CD8-positive, alpha-beta memory T cell (primary cell): ENCODE measurements at regions not wholly inside any gene's neighbourhood (a gene's known extent, or its start where the extent isn't known, plus 50 kb on each side); places are given as distances from the start of the nearest gene placed in this dataset.

Experiments used
- CTCF ChIA-PET: fragments of 350-600 bp; sonication (Branson Sonifier 250); formaldehyde crosslinking; loops from one replicate; lab custom pipeline; 2021; ENCODE audit warnings: antibody characterized with exemption; lab: Charles Lee
- POLR2A ChIA-PET: fragments of 350-600 bp; sonication (Branson Sonifier 250); formaldehyde crosslinking; loops from one replicate; lab custom pipeline; 2021; ENCODE audit warnings: antibody characterized with exemption; lab: Charles Lee
- DNase-seq, 5 donors: peaks; one replicate each; pipeline versions ENCODE4 v3.0.0 to v3.0.0-alpha.2; 2020 to 2022; ENCODE audit warnings: mixed read lengths in 1 of 5
- H3K27ac ChIP-seq: one replicate; pipeline ENCODE4 v1.7.0; 2013; ENCODE audit warnings: low read depth, mild to moderate bottlenecking, low read length, moderate library complexity
- H3K27me3 ChIP-seq: 2 replicates; pipeline ENCODE4 v1.7.0; 2013; ENCODE audit warnings: low read length, mild to moderate bottlenecking; ENCODE audit not compliant: insufficient read depth, poor library complexity, severe bottlenecking
- H3K36me3 ChIP-seq: 2 replicates; pipeline ENCODE4 v1.7.0; 2013; ENCODE audit warnings: mild to moderate bottlenecking, low read length, moderate library complexity; ENCODE audit not compliant: insufficient read depth
- H3K4me1 ChIP-seq: 2 replicates; pipeline ENCODE4 v1.7.0; 2013; ENCODE audit warnings: mild to moderate bottlenecking, low read length, moderate library complexity; ENCODE audit not compliant: insufficient read depth
- H3K4me3 ChIP-seq: 2 replicates; pipeline ENCODE4 v1.7.0; 2013; ENCODE audit warnings: mild to moderate bottlenecking, low read length
- H3K9me3 ChIP-seq: 2 replicates; pipeline ENCODE4 v1.7.0; 2013; ENCODE audit warnings: mild to moderate bottlenecking, low read length
- H3K27ac Mint-ChIP-seq, 8 donors: one replicate each; pipeline ENCODE4 v1.8.0; 2020 to 2021; ENCODE audit warnings: mixed read lengths in 8 of 8, mild to moderate bottlenecking in 6 of 8, inconsistent platforms in 3 of 8, moderate library complexity in 3 of 8
- H3K27me3 Mint-ChIP-seq, 2 donors: one replicate each; pipeline ENCODE4 v1.8.0; 2020 to 2021; ENCODE audit warnings: mixed read lengths in 2 of 2, mild to moderate bottlenecking in 1 of 2, moderate library complexity in 1 of 2
- H3K36me3 Mint-ChIP-seq, 3 donors: one replicate each; pipeline ENCODE4 v1.8.0; 2020 to 2021; ENCODE audit warnings: mixed read lengths in 3 of 3, inconsistent platforms in 1 of 3, mild to moderate bottlenecking in 1 of 3
- H3K4me1 Mint-ChIP-seq, 3 donors: one replicate each; pipeline ENCODE4 v1.8.0; 2020 to 2021; ENCODE audit warnings: mixed read lengths in 3 of 3, inconsistent platforms in 1 of 3, mild to moderate bottlenecking in 1 of 3
- H3K4me3 Mint-ChIP-seq, 7 donors: one replicate each; pipeline ENCODE4 v1.8.0; 2020 to 2021; ENCODE audit warnings: mixed read lengths in 7 of 7, mild to moderate bottlenecking in 6 of 7, moderate library complexity in 4 of 7, inconsistent platforms in 2 of 7
- H3K9me3 Mint-ChIP-seq, 5 donors: one replicate each; pipeline ENCODE4 v1.8.0; 2020 to 2022; ENCODE audit warnings: mixed read lengths in 5 of 5, mild to moderate bottlenecking in 3 of 5, moderate library complexity in 2 of 5, inconsistent platforms in 1 of 5

GRCh38 chr5:18323891-18324290, 689.6 kb downstream of the TAF11L14 start:
- H3K4me1 Mint-ChIP-seq, result no peaks in the 10 kb centered on the region
- H3K4me3 ChIP-seq, result no peak overlapping the region
- peaks cover 0 to 7% (median 3%) of the 10 kb centered on the region in 5 donors for H3K9me3 Mint-ChIP-seq
- H3K27me3 ChIP-seq, result no peaks in the 10 kb centered on the region
- ChIA-PET CTCF (no interaction called here), POLR2A (no interaction called here)
- no peaks in the 10 kb centered on the region for H3K9me3 ChIP-seq
- no peak for DNase-seq
- H3K27me3 Mint-ChIP-seq, result no peaks in the 10 kb centered on the region
- H3K36me3 ChIP-seq, result no peaks in the 10 kb centered on the region
- no peak overlapping the region for H3K27ac ChIP-seq
- H3K36me3 Mint-ChIP-seq, result no peaks in the 10 kb centered on the region
- no peak overlapping the region for H3K4me3 Mint-ChIP-seq
- H3K4me1 ChIP-seq, result no peaks in the 10 kb centered on the region
- H3K27ac Mint-ChIP-seq, result no peak overlapping the region

GRCh38 chr5:18325431-18325830, 691.2 kb downstream of the TAF11L14 start:
- ChIA-PET CTCF (no interaction called here), POLR2A (no interaction called here)
- H3K27me3 ChIP-seq, result no peaks in the 10 kb centered on the region
- H3K27ac Mint-ChIP-seq, result no peak overlapping the region
- H3K27me3 Mint-ChIP-seq, result no peaks in the 10 kb centered on the region
- H3K4me3 Mint-ChIP-seq, result no peak overlapping the region
- no peaks in the 10 kb centered on the region for H3K36me3 Mint-ChIP-seq
- no peaks in the 10 kb centered on the region for H3K4me1 Mint-ChIP-seq
- H3K36me3 ChIP-seq, result no peaks in the 10 kb centered on the region
- H3K27ac ChIP-seq, result no peak overlapping the region
- peaks cover 0 to 10% (median 3%) of the 10 kb centered on the region in 5 donors for H3K9me3 Mint-ChIP-seq
- no peaks in the 10 kb centered on the region for H3K4me1 ChIP-seq
- no peaks in the 10 kb centered on the region for H3K9me3 ChIP-seq
- DNase-seq, result no peak
- H3K4me3 ChIP-seq, result no peak overlapping the region

- Mint-ChIP-seq H3K4me3 (no peak overlapping the region), H3K4me1 (no peaks in the 10 kb centered on the region), H3K27ac (no peak overlapping the region), H3K27me3 (no peaks in the 10 kb centered on the region), H3K36me3 (peaks cover 0 to 1% (median 0%) of the 10 kb centered on the region in 3 donors), H3K9me3 (peaks cover 0 to 11% (median 3%) of the 10 kb centered on the region in 5 donors)
- ChIA-PET CTCF (no interaction called here), POLR2A (no interaction called here)
- H3K27me3 ChIP-seq, result no peaks in the 10 kb centered on the region
- DNase-seq, result no peak
- no peaks in the 10 kb centered on the region for H3K9me3 ChIP-seq
- no peak overlapping the region for H3K4me3 ChIP-seq
- no peak overlapping the region for H3K27ac ChIP-seq
- no peaks in the 10 kb centered on the region for H3K36me3 ChIP-seq
- H3K4me1 ChIP-seq, result no peaks in the 10 kb centered on the region
Measured at GRCh38 chr5:18329328-18329727, 695.1 kb downstream of the TAF11L14 start.

- H3K9me3 Mint-ChIP-seq, result peaks cover 0 to 9% (median 0%) of the 10 kb centered on the region in 5 donors
- no peak for DNase-seq
- Histone ChIP-seq H3K27me3 (no peaks in the 10 kb centered on the region), H3K4me3 (no peak overlapping the region), H3K4me1 (no peaks in the 10 kb centered on the region), H3K36me3 (no peaks in the 10 kb centered on the region), H3K27ac (no peak overlapping the region), H3K9me3 (no peaks in the 10 kb centered on the region)
- H3K36me3 Mint-ChIP-seq, result peaks cover 0 to 1% (median 0%) of the 10 kb centered on the region in 3 donors
- H3K4me3 Mint-ChIP-seq, result no peak overlapping the region
- no peaks in the 10 kb centered on the region for H3K27me3 Mint-ChIP-seq
- ChIA-PET CTCF (no interaction called here), POLR2A (no interaction called here)
- H3K4me1 Mint-ChIP-seq, result no peaks in the 10 kb centered on the region
- no peak overlapping the region for H3K27ac Mint-ChIP-seq
Measured at GRCh38 chr5:18333841-18334240, 699.6 kb downstream of the TAF11L14 start.

- DNase-seq, result no peak
- Mint-ChIP-seq H3K9me3 (peaks cover 0 to 9% (median 0%) of the 10 kb centered on the region in 5 donors), H3K36me3 (peaks cover 0 to 1% (median 0%) of the 10 kb centered on the region in 3 donors), H3K4me1 (no peaks in the 10 kb centered on the region), H3K4me3 (no peak overlapping the region), H3K27ac (no peak overlapping the region), H3K27me3 (peaks cover 0 to under 1% of the 10 kb centered on the region in 2 donors)
- H3K36me3 ChIP-seq, result no peaks in the 10 kb centered on the region
- H3K9me3 ChIP-seq, result no peaks in the 10 kb centered on the region
- no peak overlapping the region for H3K4me3 ChIP-seq
- H3K27ac ChIP-seq, result no peak overlapping the region
- POLR2A ChIA-PET, result no interaction called here
- H3K27me3 ChIP-seq, result no peaks in the 10 kb centered on the region
- no peaks in the 10 kb centered on the region for H3K4me1 ChIP-seq
- CTCF ChIA-PET, result no interaction called here
Measured at GRCh38 chr5:18334949-18335348, 700.7 kb downstream of the TAF11L14 start.

GRCh38 chr5:18354828-18355227, 720.6 kb downstream of the TAF11L14 start:
- no peaks in the 10 kb centered on the region for H3K36me3 Mint-ChIP-seq
- H3K27ac ChIP-seq, result no peak overlapping the region

GRCh38 chr5:18357486-18357885, 723.2 kb downstream of the TAF11L14 start:
- no peaks in the 10 kb centered on the region for H3K27me3 ChIP-seq
- no peak overlapping the region for H3K4me3 ChIP-seq
- Mint-ChIP-seq H3K4me1 (no peaks in the 10 kb centered on the region), H3K4me3 (no peak overlapping the region), H3K36me3 (peaks cover 0 to 2% (median 0%) of the 10 kb centered on the region in 3 donors), H3K27me3 (peaks cover 0 to 1% of the 10 kb centered on the region in 2 donors), H3K9me3 (peaks cover 0 to 3% (median 3%) of the 10 kb centered on the region in 5 donors), H3K27ac (no peak overlapping the region)
- no peaks in the 10 kb centered on the region for H3K36me3 ChIP-seq
- DNase-seq, result no peak
- H3K27ac ChIP-seq, result no peak overlapping the region
- H3K4me1 ChIP-seq, result no peaks in the 10 kb centered on the region
- CTCF ChIA-PET, result no interaction called here
- POLR2A ChIA-PET, result no interaction called here
- H3K9me3 ChIP-seq, result no peaks in the 10 kb centered on the region

More at GRCh38 chr5:18354828-18355227, 720.6 kb downstream of the TAF11L14 start:
- ChIA-PET POLR2A (no interaction called here), CTCF (no interaction called here)
- no peaks in the 10 kb centered on the region for H3K36me3 ChIP-seq
- no peaks in the 10 kb centered on the region for H3K9me3 ChIP-seq
- no peaks in the 10 kb centered on the region for H3K27me3 ChIP-seq
- peaks cover 0 to 1% of the 10 kb centered on the region in 2 donors for H3K27me3 Mint-ChIP-seq
- no peak overlapping the region for H3K4me3 ChIP-seq
- no peaks in the 10 kb centered on the region for H3K4me1 Mint-ChIP-seq
- no peaks in the 10 kb centered on the region for H3K4me1 ChIP-seq
- no peak for DNase-seq
- peaks cover 0 to 3% (median under 1%) of the 10 kb centered on the region in 5 donors for H3K9me3 Mint-ChIP-seq
- H3K4me3 Mint-ChIP-seq, result no peak overlapping the region
- H3K27ac Mint-ChIP-seq, result no peak overlapping the region

GRCh38 chr5:18366234-18366633, 732.0 kb downstream of the TAF11L14 start:
- Histone ChIP-seq H3K27me3 (no peaks in the 10 kb centered on the region), H3K36me3 (no peaks in the 10 kb centered on the region), H3K27ac (no peak overlapping the region), H3K4me1 (no peaks in the 10 kb centered on the region), H3K9me3 (no peaks in the 10 kb centered on the region), H3K4me3 (no peak overlapping the region)
- Mint-ChIP-seq H3K4me1 (no peaks in the 10 kb centered on the region), H3K36me3 (peaks cover 0 to 2% (median 0%) of the 10 kb centered on the region in 3 donors), H3K4me3 (no peak overlapping the region), H3K9me3 (peaks cover 3 to 11% (median 5%) of the 10 kb centered on the region in 5 donors), H3K27me3 (no peaks in the 10 kb centered on the region), H3K27ac (no peak overlapping the region)
- CTCF ChIA-PET, result interaction anchor here (0.6 kb wide), 1 partner anchor 1988 kb away, joined by 3 read pairs; no protein-coding TSS in a partner anchor
- POLR2A ChIA-PET, result no interaction called here
- DNase-seq, result no peak
